Endothelial cell of umbilical vein (primary cell): ENCODE measurements at regions not wholly inside any gene's neighbourhood (a gene's known extent, or its start where the extent isn't known, plus 50 kb on each side); places are given as distances from the start of the nearest gene placed in this dataset.

Experiments
- BruUV-seq: library from RNA; stranded (reverse); fragments of 400-500 nt; replicated peaks from 2 replicates; lab custom pipeline; 2021; lab: Mats Ljungman, UMichigan
- CTCF ChIA-PET: fragments of 300-600, 350-600 bp; sonication (Branson Sonifier 250); formaldehyde crosslinking; loops from one replicate; lab custom pipeline; 2021; ENCODE audit warnings: antibody characterized with exemption, inconsistent platforms; lab: Charles Lee
- POLR2A ChIA-PET: fragments of 300-600, 350-600 bp; sonication (Branson Sonifier 250); formaldehyde crosslinking; loops from one replicate; lab custom pipeline; 2021; ENCODE audit warnings: antibody characterized with exemption, inconsistent platforms; lab: Charles Lee
- DNase-seq: peaks from one replicate; pipeline ENCODE4 v3.0.0-alpha.2; 2011; ENCODE audit warnings: low read depth, low spot score
- FAIRE-seq: peaks from 2 replicates; lab custom pipeline; 2011; peaks lifted over from hg19 to GRCh38; lab: Jason Lieb, UNC
- H2AFZ ChIP-seq: 2 replicates; pipeline ENCODE4 v1.6.0; 2012; ENCODE audit warnings: low read depth, low read length, control low read depth, inconsistent platforms
- H3K27ac ChIP-seq: 2 replicates; pipeline ENCODE4 v1.5.1; 2011; ENCODE audit warnings: low read depth, mild to moderate bottlenecking, control low read depth, low read length, moderate library complexity; ENCODE audit not compliant: insufficient read depth
- H3K27me3 ChIP-seq, 2 experiments: 2 replicates each; pipeline versions ENCODE4 v1.6.0 to v1.6.1; 2011; ENCODE audit warnings: low read length in 2 of 2, mixed read lengths in 1 of 2; ENCODE audit not compliant: control insufficient read depth in 2 of 2, insufficient read depth in 2 of 2
- H3K36me3 ChIP-seq, 2 experiments: 2 replicates in 1 of 2; 3 replicates in 1 of 2; pipeline ENCODE4 v1.5.1; 2011; ENCODE audit warnings: low read length in 2 of 2, mild to moderate bottlenecking in 1 of 2, moderate library complexity in 1 of 2; ENCODE audit not compliant: control insufficient read depth in 2 of 2, insufficient read depth in 2 of 2; ENCODE audit errors: extremely low read depth in 1 of 2
- H3K4me1 ChIP-seq: 3 replicates; pipeline ENCODE4 v1.5.1; 2011; ENCODE audit warnings: mild to moderate bottlenecking, low read length; ENCODE audit not compliant: control insufficient read depth, insufficient read depth; ENCODE audit errors: extremely low read depth
- H3K4me2 ChIP-seq: 2 replicates; pipeline ENCODE4 v1.6.1; 2011; ENCODE audit warnings: low read length, control low read depth, mixed read lengths; ENCODE audit not compliant: insufficient read depth
- H3K4me3 ChIP-seq, 3 experiments: fragments of 200-600 bp in 1 of 3; sonication (generic), shearing (Covaris generic) in 1 of 3; replicated peaks in 1 of 3; 2 replicates each; pipeline ENCODE4 v1.5.1; 2011 to 2016; ENCODE audit warnings: control low read depth in 3 of 3, low read length in 3 of 3, mild to moderate bottlenecking in 2 of 3, inconsistent platforms in 1 of 3, low read depth in 1 of 3, moderate library complexity in 1 of 3; ENCODE audit not compliant: insufficient read depth in 1 of 3
- H3K79me2 ChIP-seq: 2 replicates; pipeline ENCODE4 v1.6.0; 2012; ENCODE audit warnings: low read length, inconsistent platforms; ENCODE audit not compliant: control insufficient read depth, insufficient read depth
- H3K9ac ChIP-seq: replicated peaks from 2 replicates; pipeline ENCODE3; 2011; ENCODE audit warnings: low read length, control low read depth; ENCODE audit not compliant: insufficient read depth; ENCODE audit errors: extremely low read depth
- H3K9me1 ChIP-seq: replicated peaks from 3 replicates; pipeline ENCODE4 v1.6.0; 2011; ENCODE audit warnings: mild to moderate bottlenecking, low read length; ENCODE audit not compliant: control insufficient read depth, insufficient read depth; ENCODE audit errors: extremely low read depth
- H3K9me3 ChIP-seq: replicated peaks from 2 replicates; pipeline ENCODE4 v1.5.1; 2012; ENCODE audit warnings: low read length, inconsistent platforms; ENCODE audit not compliant: control insufficient read depth, insufficient read depth
- H4K20me1 ChIP-seq: replicated peaks from 2 replicates; pipeline ENCODE3; 2011; ENCODE audit warnings: mild to moderate bottlenecking, low read length; ENCODE audit not compliant: control insufficient read depth, insufficient read depth; ENCODE audit errors: extremely low read depth
- CTCF ChIP-seq, 2 donors: IDR thresholded peaks; 1 replicate in 1 of 2; 2 replicates in 1 of 2; pipeline ENCODE4 v1.5.1; 2011; ENCODE audit warnings: low read length in 2 of 2, mild to moderate bottlenecking in 2 of 2, moderate library complexity in 2 of 2, control low read depth in 1 of 2, inconsistent platforms in 1 of 2, low read depth in 1 of 2; ENCODE audit not compliant: insufficient read depth in 1 of 2; ENCODE audit errors: extremely low read depth in 1 of 2
- EZH2 ChIP-seq: IDR thresholded peaks from 2 replicates; pipeline ENCODE4 v1.6.1; 2012; ENCODE audit warnings: borderline replicate concordance, low read depth, mild to moderate bottlenecking, moderate library complexity, low read length, inconsistent platforms; ENCODE audit not compliant: severe bottlenecking
- FOS ChIP-seq: IDR thresholded peaks from 2 replicates; pipeline ENCODE4 v1.6.1; 2011; ENCODE audit warnings: mild to moderate bottlenecking, low read length, moderate library complexity, borderline replicate concordance; ENCODE audit not compliant: insufficient read depth
- GATA2 ChIP-seq: IDR thresholded peaks from 2 replicates; pipeline ENCODE4 v1.7.0; 2011; ENCODE audit warnings: low read depth, mild to moderate bottlenecking, moderate library complexity, mixed read lengths, low read length; ENCODE audit not compliant: insufficient read length, insufficient read depth
- JUN ChIP-seq: IDR thresholded peaks from 2 replicates; pipeline ENCODE4 v1.6.1; 2011; ENCODE audit warnings: borderline replicate concordance, low read depth; ENCODE audit not compliant: insufficient read length, insufficient read depth
- MYC ChIP-seq: IDR thresholded peaks from one replicate; pipeline ENCODE4 v1.6.1; 2011; ENCODE audit warnings: mild to moderate bottlenecking, low read depth, low read length
- POLR2A ChIP-seq: IDR thresholded peaks from 2 replicates; pipeline ENCODE4 v1.6.1; 2012; ENCODE audit warnings: low read depth, mild to moderate bottlenecking, control low read depth, low read length
- POLR2AphosphoS5 ChIP-seq: IDR thresholded peaks from 2 replicates; pipeline ENCODE4 v1.6.1; 2012; ENCODE audit warnings: low read depth, mild to moderate bottlenecking, control low read depth, low read length, moderate library complexity; ENCODE audit not compliant: insufficient read depth
- dilution Hi-C: fragments of 300-500 bp; cut with MboI; formaldehyde crosslinking; loops from one replicate; pipeline ENCODE4 v1.15.0; 2019; ENCODE audit warnings: low sequenced_read_pairs; ENCODE audit not compliant: extremely low pct_ligation_motif_present
- intact Hi-C: fragments of 100-400 bp; cut with micrococcal nuclease; formaldehyde crosslinking; loops from one replicate; pipeline ENCODE4 v1.10.0; 2022
- TF ChIP-seq, protein P1 (sequence below): IDR thresholded peaks from 2 replicates; pipeline ENCODE4 v1.6.1; 2011; ENCODE audit not compliant: insufficient read depth, insufficient read length

DNA sequence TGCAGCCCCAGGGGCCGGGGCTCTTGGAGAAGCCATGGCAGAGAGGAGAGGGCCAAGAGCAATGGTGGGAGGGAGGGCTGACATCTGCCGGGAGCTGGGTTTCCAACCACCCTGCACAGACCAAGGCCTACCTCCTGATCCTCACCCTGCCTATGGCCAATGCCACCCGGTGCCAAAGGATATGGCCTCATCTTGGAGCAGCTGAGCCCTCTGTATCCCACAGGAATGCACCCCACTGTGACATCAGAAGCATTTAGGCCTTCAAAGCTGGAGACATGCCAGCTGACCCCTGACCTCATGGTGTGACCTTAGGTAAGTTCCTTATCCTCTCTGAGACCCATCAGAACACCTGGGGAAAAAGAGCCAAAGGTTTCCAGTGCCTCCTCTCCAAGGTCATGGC, 113.6 kb upstream of the ZMIZ1 start:
- no peaks in the 10 kb centered on the region for H4K20me1 ChIP-seq
- DNase-seq (no peak), FAIRE-seq (no peak)
- BruUV-seq, result no TSS peak
- TF ChIP-seq CTCF (IDR thresholded peaks at IDR 0.05; ENCODE audit: extremely low read depth in 1 of 2, insufficient read depth in 1 of 2, low read depth in 1 of 2, low read length in 2 of 2) (no peak), MYC (no peak), POLR2A (no peak), POLR2AphosphoS5 (no peak), EZH2 (no peak), JUN (no peak), GATA2 (no peak), FOS (no peak)
- TF ChIP-seq, protein P1, sequence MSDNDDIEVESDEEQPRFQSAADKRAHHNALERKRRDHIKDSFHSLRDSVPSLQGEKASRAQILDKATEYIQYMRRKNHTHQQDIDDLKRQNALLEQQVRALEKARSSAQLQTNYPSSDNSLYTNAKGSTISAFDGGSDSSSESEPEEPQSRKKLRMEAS, result no peak
- no peak overlapping the region for H3K27ac ChIP-seq
- POLR2A ChIA-PET, result no interaction called here
- intact Hi-C loops (no loop called here), dilution Hi-C loops (no loop called here)
- no peak overlapping the region for H3K4me2 ChIP-seq
- CTCF ChIA-PET, result interaction anchor here (1.3 kb wide), 1 partner anchor 19 kb away, joined by 4 read pairs; no protein-coding TSS in a partner anchor
- H3K9ac ChIP-seq, result no peak overlapping the region
- H3K79me2 ChIP-seq, result no peaks in the 10 kb centered on the region
- no peak overlapping the region for H2AFZ ChIP-seq
- H3K36me3 ChIP-seq, result no peaks in the 10 kb centered on the region
- no peaks in the 10 kb centered on the region for H3K9me1 ChIP-seq
- peaks cover 7% of the 10 kb centered on the region for H3K4me1 ChIP-seq
- H3K4me3 ChIP-seq, result no peak overlapping the region
- H3K9me3 ChIP-seq, result no peaks in the 10 kb centered on the region
- H3K27me3 ChIP-seq, result no peaks in the 10 kb centered on the region
